Type B pancreatic cell (in vitro differentiated cells): ENCODE measurements at regions not wholly inside any gene's neighbourhood (a gene's known extent, or its start where the extent isn't known, plus 50 kb on each side); places are given as distances from the start of the nearest gene placed in this dataset.
"Not testable (repeated sequence)": the region's sequence is repeated elsewhere in the genome, so short reads cannot be mapped to it uniquely, and the experiment has no call there.

ENCODE experiments used
- DNase-seq: peaks from one replicate; pipeline ENCODE4 v3.0.0; 2021; ENCODE audit warnings: mixed read lengths; ENCODE audit not compliant: unreplicated experiment; ENCODE audit errors: extremely low spot score
- H3K27ac Mint-ChIP-seq: 2 replicates; pipeline ENCODE4 v1.8.0; 2021; ENCODE audit warnings: mild to moderate bottlenecking, mixed read lengths
- H3K27me3 Mint-ChIP-seq: 2 replicates; pipeline ENCODE4 v1.8.0; 2021; ENCODE audit warnings: mixed read lengths
- H3K36me3 Mint-ChIP-seq: 2 replicates; pipeline ENCODE4 v1.8.0; 2021; ENCODE audit warnings: mixed read lengths
- H3K4me1 Mint-ChIP-seq: one replicate; pipeline ENCODE4 v1.8.0; 2021; ENCODE audit warnings: mixed read lengths; ENCODE audit not compliant: unreplicated experiment
- H3K4me3 Mint-ChIP-seq: 2 replicates; pipeline ENCODE4 v1.8.0; 2021; ENCODE audit warnings: mild to moderate bottlenecking, mixed read lengths
- H3K9me3 Mint-ChIP-seq: 2 replicates; pipeline ENCODE4 v1.8.0; 2021; ENCODE audit warnings: mixed read lengths
- TF ChIP-seq, protein P1 (sequence below): fragments of 200-600 bp; sonication (generic); conservative IDR thresholded peaks from 2 replicates; pipeline ENCODE4 v1.5.0; 2021; ENCODE audit warnings: antibody characterized with exemption, mild to moderate bottlenecking

DNA sequence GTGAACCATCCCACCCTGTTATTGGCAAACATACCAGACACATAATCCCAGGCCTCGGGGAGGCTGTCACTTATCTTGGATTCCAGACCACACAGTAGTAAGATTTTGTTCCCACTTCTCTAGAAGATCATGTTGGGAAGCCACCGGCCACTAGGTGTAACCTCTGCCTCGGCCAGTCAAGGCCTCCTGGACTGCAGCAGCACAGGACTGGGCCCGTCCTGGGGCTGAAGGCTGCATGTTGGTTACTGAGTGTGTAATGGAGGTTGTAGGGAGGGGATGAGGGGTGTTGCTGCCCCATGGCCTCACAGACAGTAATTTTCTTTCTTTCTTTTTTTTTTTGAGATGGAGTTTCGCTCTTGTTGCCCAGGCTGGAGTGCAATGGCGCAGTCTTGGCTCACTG lies 92.4 kb upstream of the SYT13 start:
- no peaks in the 10 kb centered on the region for H3K9me3 Mint-ChIP-seq
- H3K27ac Mint-ChIP-seq, result no peak overlapping the region
- DNase-seq, result no peak
- TF ChIP-seq, protein P1, sequence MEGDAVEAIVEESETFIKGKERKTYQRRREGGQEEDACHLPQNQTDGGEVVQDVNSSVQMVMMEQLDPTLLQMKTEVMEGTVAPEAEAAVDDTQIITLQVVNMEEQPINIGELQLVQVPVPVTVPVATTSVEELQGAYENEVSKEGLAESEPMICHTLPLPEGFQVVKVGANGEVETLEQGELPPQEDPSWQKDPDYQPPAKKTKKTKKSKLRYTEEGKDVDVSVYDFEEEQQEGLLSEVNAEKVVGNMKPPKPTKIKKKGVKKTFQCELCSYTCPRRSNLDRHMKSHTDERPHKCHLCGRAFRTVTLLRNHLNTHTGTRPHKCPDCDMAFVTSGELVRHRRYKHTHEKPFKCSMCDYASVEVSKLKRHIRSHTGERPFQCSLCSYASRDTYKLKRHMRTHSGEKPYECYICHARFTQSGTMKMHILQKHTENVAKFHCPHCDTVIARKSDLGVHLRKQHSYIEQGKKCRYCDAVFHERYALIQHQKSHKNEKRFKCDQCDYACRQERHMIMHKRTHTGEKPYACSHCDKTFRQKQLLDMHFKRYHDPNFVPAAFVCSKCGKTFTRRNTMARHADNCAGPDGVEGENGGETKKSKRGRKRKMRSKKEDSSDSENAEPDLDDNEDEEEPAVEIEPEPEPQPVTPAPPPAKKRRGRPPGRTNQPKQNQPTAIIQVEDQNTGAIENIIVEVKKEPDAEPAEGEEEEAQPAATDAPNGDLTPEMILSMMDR, result no peak
- no peak overlapping the region for H3K4me3 Mint-ChIP-seq
- H3K36me3 Mint-ChIP-seq, result no peaks in the 10 kb centered on the region
- H3K27me3 Mint-ChIP-seq, result peaks cover 27% of the 10 kb centered on the region
- H3K4me1 Mint-ChIP-seq, result peaks cover 9% of the 10 kb centered on the region

DNA sequence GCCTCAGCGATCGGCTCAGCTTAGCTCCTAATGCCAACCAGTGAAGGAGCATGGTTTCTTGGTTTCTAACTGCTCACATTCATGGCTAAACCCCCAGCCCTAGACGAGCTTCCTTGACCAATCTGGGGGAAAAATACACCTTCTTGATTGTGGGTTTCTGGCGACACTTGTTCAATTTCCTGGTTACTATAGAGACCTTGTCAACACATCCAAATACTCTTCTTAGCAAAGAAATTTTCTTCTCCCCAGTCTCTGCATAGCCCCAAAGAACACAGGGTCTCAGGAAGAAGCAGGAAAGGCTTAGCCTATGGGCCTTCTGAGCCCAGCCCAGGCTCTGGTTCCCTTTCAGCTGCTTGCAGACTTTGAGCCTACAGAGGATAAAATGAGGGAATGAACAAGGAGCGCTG lies 88.5 kb upstream of the SYT13 start:
- Mint-ChIP-seq H3K9me3 (no peaks in the 10 kb centered on the region), H3K4me1 (peaks cover 10% of the 10 kb centered on the region), H3K36me3 (no peaks in the 10 kb centered on the region), H3K4me3 (no peak overlapping the region), H3K27me3 (peaks cover 32% of the 10 kb centered on the region), H3K27ac (no peak overlapping the region)
- DNase-seq, result no peak
- TF ChIP-seq, protein P1, result no peak

DNA sequence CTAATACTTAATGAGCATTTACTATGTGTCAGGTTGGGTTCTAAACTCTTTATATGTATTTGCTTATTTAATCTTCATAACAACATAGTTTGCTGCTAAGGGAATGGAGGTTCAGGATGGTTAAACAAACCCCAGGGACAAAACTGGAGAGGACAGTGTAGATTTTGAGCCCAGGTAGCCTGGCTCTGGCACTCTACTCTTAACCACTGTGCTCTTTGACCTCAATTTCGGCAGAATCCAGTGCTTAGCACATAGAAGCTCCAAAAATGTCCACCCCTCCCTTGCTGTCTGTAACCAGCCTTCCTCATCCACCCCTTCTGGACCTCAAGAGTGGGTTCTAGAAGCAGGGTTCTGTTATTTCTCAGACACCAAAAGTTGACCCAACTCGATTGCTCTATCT lies 88.0 kb upstream of the SYT13 start:
- TF ChIP-seq, protein P1, result no peak
- peaks cover 10% of the 10 kb centered on the region for H3K4me1 Mint-ChIP-seq
- H3K36me3 Mint-ChIP-seq, result no peaks in the 10 kb centered on the region
- no peak overlapping the region for H3K4me3 Mint-ChIP-seq
- no peak overlapping the region for H3K27ac Mint-ChIP-seq
- peaks cover 36% of the 10 kb centered on the region for H3K27me3 Mint-ChIP-seq
- no peak for DNase-seq
- no peaks in the 10 kb centered on the region for H3K9me3 Mint-ChIP-seq

DNA sequence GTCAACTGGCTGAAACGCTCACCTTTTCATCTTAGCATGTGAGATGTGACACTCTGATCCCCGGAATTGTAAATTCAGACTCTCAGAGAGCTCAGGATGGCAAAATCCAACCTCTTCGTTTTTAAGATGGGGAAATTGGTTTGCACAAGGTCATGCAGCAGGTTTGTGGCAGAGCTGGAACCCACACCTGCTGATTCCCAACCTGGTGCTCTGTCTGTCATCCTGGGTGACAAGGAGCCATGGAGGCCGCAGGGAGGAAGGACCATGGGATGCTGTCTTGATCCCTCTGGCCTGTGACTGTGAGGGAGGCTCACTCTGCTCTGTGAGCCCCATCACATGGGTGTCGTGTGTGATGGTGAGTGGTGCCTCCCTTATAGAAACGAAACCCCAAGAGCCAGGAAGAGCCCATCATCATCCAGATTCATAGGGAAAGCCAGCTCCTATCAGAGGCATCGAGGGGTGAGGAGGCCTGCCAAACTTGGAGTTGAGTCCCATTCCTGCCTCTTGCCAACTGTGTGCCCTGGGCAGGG lies 87.4 kb upstream of the SYT13 start:
- TF ChIP-seq, protein P1, result no peak
- DNase-seq, result no peak
- H3K9me3 Mint-ChIP-seq, result no peaks in the 10 kb centered on the region
- no peaks in the 10 kb centered on the region for H3K36me3 Mint-ChIP-seq
- peaks cover 36% of the 10 kb centered on the region for H3K27me3 Mint-ChIP-seq
- no peak overlapping the region for H3K27ac Mint-ChIP-seq
- no peak overlapping the region for H3K4me3 Mint-ChIP-seq
- H3K4me1 Mint-ChIP-seq, result peaks cover 10% of the 10 kb centered on the region

DNA sequence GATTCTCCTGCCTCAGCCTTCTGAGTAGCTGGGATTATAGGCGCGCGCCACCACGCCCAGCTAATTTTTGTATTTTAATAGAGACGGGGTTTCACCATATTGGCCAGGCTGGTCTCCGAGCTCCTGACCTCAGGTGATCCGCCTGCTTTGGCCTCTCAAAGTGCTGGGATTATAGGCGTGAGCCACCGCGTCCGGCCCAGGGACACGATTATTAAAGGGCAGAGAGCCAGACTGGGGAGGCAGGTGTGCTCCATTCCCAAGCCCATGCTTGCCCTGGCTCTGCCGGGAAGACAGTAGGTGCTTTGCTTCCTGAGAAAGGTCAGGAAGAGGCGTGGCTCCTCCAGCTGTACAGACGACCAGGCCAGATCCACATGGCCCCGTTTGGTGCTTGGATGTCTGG lies 86.3 kb upstream of the SYT13 start:
- not testable (repeated sequence) for H3K36me3 Mint-ChIP-seq, H3K4me3 Mint-ChIP-seq, DNase-seq, H3K27ac Mint-ChIP-seq, H3K9me3 Mint-ChIP-seq, H3K4me1 Mint-ChIP-seq
- peaks cover 45% of the 10 kb centered on the region for H3K27me3 Mint-ChIP-seq

DNA sequence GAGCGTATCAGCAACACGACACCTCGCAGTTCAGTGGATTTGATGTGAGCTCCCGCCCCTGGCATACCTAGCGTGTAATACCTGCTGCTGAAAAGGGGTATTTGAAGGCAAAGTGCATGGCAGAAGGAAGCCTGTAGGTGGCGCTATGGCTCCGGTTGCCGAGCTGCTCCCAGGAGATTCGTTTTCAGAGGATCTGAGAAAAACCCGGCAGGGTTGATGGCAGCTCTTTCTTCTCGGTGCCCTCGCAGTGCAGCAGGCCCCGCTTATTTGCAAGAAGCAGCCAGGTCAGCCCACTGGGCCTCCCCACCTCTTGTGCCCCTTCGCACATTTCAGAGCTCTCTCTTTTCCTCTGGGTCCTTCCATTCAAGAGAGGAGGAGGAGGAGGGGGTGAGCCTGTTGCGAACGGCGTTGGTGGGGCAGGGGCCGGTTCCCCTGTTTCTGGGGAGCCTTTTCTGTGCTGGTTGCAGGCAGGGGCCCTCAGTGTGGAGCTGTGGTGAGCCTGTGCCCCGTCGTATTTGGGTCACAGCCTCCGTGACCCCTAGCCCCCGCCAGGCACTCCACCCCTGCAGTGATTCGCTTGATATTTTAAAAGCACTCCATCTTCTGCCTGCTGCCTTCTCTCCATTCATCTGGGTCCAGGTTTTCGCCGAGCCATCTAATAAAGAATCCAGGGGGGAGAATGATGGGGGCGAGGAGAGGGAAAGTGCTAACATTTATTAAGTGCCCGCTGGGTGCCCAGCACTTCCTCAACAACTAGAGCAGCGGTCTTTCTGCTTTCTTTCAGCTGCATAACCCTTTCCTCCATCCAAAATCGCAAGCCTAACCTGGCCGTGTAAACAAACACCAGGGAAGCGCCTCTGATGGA lies 85.3 kb upstream of the SYT13 start:
- H3K4me3 Mint-ChIP-seq, result peak overlapping the region; percentile 61
- DNase-seq, result peak; percentile 87
- TF ChIP-seq, protein P1, result peak; percentile 99
- no peaks in the 10 kb centered on the region for H3K36me3 Mint-ChIP-seq
- peaks cover 17% of the 10 kb centered on the region for H3K4me1 Mint-ChIP-seq
- H3K27me3 Mint-ChIP-seq, result peaks cover 45% of the 10 kb centered on the region
- H3K9me3 Mint-ChIP-seq, result no peaks in the 10 kb centered on the region
- H3K27ac Mint-ChIP-seq, result peak overlapping the region; percentile 37
